ENCODE measurements at regions not wholly inside any gene's neighbourhood (a gene's known extent, or its start where the extent isn't known, plus 50 kb on each side); places are given as distances from the start of the nearest gene placed in this dataset.

DNA sequence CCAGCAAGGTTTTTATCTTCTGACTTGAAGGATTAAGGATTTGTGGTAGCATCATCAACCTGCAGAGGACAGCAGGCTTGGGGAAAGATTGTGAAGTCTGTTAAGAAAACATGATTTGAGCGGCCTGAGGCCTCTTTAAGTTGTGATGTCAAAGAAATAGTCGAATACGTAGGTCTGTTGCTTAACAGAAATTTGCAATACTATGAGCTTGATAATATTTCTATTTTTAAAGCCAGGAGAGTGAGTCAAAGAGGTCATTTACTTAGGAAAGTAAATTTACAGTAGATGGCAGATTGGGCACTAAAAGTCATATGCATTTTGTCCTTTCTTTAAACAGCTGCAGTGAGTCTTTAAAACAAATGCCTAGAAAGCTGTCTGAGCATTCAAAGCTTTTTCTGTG lies 336.3 kb downstream of the DIPK2A start:
- TF ChIP-seq, protein P1, sequence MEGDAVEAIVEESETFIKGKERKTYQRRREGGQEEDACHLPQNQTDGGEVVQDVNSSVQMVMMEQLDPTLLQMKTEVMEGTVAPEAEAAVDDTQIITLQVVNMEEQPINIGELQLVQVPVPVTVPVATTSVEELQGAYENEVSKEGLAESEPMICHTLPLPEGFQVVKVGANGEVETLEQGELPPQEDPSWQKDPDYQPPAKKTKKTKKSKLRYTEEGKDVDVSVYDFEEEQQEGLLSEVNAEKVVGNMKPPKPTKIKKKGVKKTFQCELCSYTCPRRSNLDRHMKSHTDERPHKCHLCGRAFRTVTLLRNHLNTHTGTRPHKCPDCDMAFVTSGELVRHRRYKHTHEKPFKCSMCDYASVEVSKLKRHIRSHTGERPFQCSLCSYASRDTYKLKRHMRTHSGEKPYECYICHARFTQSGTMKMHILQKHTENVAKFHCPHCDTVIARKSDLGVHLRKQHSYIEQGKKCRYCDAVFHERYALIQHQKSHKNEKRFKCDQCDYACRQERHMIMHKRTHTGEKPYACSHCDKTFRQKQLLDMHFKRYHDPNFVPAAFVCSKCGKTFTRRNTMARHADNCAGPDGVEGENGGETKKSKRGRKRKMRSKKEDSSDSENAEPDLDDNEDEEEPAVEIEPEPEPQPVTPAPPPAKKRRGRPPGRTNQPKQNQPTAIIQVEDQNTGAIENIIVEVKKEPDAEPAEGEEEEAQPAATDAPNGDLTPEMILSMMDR (IDR thresholded peaks at IDR 0.05) = no peak
- TF ChIP-seq ZFX (IDR thresholded peaks at IDR 0.05; ENCODE audit: borderline replicate concordance) = no peak

All from 22Rv1 (cell line).